Lower leg skin (tissue), 3 donors: ENCODE measurements at regions not wholly inside any gene's neighbourhood (a gene's known extent, or its start where the extent isn't known, plus 50 kb on each side); places are given as distances from the start of the nearest gene placed in this dataset.

Experiments used
- CTCF ChIP-seq, 3 donors: fragments of 450-650 bp; IDR thresholded peaks; one replicate each; pipeline ENCODE4 v1.5.1; 2016; ENCODE audit warnings: antibody characterized with exemption in 3 of 3, mild to moderate bottlenecking in 3 of 3, moderate library complexity in 2 of 3
- POLR2A ChIP-seq, 2 donors: fragments of 450-650 bp; IDR thresholded peaks; one replicate each; pipeline ENCODE4 v1.6.1; 2016 to 2017; ENCODE audit warnings: antibody characterized with exemption in 2 of 2, mild to moderate bottlenecking in 1 of 2, moderate library complexity in 1 of 2

GRCh38 chr5:155144956-155145355, 131.4 kb downstream of the KIF4B start:
- TF ChIP-seq POLR2A (IDR thresholded peaks at IDR 0.05) (no peak), CTCF (IDR thresholded peaks at IDR 0.05) (no peak)
